NCI-H128 (cell line): ENCODE measurements at regions not wholly inside any gene's neighbourhood (a gene's known extent, or its start where the extent isn't known, plus 50 kb on each side); places are given as distances from the start of the nearest gene placed in this dataset.

Experiments
- DNase-seq: peaks from one replicate; lab custom pipeline; 2025; ENCODE audit not compliant: unreplicated experiment; lab: John Stamatoyannopoulos, UW

DNA sequence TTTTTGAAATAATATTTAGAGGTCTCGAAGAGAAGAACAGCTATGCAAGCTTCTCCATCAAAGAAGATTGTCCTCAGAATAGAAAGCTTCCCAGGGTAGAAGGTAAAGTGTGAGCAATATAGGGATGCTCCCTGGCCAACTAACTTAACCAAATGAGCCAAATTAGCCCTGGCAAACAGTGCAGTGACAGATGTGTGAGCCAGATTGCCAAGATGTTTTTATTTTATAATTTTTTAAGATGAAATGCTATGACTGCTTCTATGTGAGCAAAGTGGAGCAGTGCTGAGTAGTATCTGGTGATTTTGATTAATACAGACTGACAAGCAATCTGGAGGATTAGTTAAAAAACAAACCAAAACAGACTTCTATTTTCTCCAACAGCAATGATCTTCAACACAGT is 202.1 kb downstream of the NOVA1 start:
- no peak for DNase-seq

DNA sequence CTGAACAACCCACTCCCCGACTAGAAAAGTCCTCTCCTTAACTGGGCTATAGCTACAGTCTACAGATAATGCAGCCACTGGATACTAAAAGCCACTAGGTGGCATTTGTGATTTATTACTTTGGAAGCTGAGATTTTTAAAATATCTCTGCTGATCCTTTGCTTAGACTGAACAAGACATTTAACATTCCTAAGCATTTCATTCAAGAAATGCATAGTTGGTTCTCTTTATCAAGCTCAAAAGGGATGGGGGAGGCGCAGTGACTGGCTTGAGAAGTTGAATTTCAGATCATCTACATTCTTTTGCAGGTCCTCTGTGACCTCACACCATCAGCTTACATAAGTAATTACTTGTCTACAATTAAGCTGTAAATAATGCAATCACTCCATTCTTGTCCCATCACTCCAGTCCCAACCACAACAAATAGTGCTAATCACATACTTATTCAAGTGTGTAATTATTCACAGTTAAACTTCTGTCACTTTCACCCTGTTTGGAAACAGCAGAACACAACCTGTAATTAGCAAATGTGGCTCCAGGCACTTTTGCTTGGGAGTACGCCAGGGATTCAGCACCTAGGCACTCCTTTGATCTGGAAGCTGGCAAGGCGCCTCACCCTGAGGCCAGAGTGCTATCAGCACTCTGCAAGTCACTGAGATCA is 203.6 kb downstream of the NOVA1 start:
- DNase-seq, result no peak

DNA sequence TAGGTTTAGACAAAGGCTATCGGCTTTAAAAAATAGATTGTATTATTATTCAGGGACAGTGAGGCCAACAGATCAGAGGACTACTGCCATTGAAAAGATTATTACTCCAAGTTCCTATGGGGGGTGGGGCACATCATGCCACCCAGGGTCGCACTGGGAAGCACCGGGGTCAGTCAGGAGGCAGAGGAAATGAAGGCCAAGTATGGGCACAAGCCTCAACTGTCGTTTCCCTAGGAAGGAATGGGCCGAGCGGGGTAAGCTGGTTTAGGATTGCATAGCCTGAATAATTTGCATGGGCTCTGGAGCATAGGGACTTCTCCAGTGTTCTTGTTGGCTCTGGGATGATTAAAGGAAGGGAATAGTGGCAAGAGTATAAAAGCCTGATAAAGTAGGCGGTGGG is 205.3 kb downstream of the NOVA1 start:
- DNase-seq, result no peak

DNA sequence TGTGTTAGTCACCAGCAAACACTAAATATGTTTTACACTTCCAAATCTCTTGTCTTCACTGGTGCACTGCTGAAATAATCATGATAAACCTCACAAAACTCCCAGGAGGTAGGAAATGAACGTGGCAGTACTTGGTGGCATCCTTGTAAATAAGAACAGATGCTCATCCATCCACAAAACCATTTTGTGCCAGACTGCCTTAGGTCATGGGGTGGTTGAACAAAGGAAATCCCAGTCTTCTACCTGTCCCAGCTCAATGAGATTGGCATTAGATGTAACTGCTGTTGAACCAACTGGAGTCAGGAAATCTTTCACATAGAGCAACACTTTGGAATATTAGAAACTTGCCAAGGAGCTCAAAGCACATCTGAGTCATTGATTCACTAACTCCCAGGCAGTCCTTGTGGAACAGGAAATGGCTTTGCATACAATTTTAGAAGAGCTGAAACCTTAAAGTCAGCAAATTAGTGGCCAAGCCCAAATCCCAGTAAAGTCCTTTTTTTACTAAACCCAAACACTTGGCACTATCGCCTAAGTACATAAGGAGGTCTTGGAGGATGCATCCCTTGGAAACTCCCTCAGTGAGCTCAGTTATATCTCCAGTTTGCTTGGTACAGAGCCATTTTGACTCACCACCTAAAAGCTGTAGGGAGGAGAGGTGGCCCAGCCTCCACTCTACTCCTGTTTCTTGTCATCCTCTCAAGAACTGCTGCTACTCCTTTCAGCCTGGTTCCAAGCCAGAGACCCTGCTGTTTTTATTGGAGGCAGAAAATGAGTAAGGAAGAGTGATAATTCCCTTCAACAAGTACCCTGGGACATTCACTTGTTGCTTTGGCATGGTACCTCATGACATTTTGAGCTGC is 208.0 kb downstream of the NOVA1 start:
- DNase-seq, result no peak

DNA sequence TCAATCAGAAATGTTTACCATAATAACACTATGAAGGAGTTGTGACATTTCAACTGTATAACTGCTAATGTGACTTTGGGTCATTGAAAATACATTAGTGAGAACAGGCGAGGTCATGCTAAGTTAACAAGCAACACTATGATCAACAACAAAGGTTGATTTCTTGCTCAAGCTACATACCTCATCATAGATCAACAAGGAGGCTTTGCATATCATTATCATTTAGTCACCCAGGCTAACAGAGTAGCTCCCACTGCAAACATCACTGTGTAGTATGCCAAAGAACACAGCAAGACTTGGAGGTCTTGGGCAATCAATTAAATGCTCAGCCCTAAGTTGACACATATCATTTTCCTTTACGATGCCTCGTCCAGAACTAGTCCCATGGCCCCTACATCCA is 212.5 kb downstream of the NOVA1 start:
- DNase-seq, result no peak

DNA sequence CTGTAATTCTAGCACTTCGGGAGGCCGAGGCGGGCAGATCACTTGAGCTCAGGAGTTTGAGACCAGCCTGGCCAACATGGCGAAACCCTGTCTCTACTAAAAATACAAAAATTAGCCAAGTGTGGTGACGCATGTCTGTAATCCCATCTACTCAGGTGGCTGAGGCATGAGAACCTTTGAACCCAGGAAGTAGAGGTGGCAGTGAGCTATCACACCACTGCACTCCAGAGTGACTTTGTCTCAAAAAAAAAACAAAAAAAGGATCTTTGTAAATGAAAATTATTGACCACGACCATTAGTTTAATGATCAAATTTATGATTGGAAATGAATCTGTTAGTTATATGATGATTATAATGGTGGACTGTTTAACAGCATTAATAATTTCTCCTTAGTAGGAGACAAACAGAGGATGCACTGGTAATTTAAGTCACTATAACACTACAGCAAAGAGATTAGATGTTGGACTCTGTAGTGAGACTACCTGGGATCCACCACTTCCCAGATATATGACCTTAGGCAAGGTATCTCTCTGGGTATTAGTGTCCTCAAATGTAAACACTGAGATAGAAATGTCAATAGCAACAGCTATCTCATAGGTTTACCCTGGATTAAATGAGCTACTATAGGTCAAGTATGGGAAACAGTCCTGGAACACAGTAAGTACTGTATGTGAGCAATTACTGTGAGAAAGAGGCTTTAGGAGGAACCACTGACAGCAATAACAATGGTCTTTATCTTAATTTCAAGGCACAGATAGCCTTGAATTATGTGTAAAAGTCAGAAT is 214.7 kb downstream of the NOVA1 start:
- DNase-seq, result no peak

DNA sequence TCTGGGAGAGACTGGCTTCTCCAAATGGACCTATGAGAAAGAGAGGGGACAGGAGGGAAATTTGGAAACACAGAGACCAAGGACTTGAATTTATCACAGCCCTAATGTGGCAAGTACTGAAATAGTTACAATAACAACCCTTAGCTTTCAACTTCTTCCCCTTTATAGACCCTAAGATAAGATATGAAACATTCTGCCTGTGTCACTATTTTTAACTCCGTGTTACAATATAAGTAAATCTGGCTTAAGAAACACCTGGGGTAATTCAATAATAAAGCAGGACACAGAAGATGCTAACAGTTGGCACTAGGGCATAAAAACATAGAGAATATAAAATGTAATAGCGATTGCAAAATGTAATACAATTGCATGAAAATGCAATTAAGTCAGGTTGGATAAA is 216.4 kb downstream of the NOVA1 start:
- no peak for DNase-seq

DNA sequence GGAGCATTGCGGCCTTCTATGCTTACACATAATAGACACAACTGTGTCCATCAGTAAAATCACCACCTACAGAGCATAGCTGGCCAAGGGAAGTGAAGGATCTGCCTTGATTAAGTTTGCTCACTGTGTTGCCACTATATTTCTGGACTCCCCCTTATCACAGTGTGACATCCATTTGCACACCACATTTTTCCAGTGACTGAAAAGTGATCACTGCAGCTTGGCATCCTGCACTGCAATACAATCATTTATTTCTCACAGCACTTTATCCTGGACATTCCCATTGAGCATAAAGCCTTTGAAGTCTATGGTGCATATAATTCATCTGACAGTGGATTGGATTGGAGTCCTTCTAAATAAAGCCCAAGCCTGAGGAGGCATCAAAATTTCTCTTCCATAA is 217.2 kb downstream of the NOVA1 start:
- no peak for DNase-seq

DNA sequence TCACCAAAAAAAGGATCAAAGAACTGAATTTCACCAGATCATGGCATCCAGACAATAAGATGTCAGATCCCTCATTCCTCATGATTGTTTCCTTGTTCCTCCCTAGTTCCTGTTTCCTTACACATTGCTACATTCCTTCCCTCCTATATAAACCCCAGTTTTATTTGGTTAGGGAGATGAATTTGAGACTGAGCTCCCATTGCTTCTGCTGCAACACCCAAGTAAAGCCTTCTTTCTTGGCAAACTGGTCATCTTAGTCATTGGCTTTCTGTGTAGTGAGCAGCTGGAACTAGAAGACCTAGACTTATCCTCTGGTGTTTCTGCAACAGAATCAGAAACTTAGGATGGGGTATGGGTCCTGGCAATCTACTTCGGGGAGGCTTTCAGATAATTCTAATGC is 217.9 kb downstream of the NOVA1 start:
- DNase-seq, result no peak

DNA sequence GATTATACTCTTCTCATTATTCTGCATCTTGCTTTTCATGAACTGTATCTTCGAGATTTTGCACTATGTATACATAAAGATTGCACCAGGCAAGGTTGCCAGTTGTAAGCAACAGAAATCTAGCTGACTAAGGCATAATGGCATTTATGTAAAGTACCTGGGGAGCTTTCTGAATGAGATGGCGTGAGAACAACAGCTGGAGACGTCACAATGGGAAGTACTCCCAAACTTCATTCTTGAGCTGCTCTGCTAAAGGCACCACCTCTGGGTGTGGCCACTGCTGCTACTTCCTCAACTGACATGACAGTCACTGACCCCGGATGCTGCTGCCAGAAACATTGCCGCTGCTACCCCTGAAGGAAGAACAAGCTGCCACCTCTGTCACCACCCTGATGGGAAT is 220.7 kb downstream of the NOVA1 start:
- DNase-seq, result no peak

DNA sequence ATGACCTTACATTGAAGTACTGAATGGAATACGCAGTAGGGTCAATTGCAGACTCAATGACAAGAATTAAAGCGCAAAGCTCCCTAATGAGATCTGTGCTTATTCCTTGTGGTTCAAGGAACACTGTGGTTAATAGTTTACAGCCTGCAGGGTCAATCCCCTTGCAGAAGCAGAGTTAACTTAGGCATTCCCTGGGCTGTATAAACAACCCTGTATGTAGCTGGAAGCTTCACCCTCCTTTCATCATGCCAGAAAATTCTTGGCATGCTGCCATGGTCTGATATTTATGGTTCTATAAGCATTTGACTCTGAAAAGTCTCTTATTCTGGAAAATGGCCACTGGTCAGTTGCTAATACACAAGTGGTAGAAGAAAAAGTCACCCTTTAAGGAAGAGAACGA is 227.7 kb downstream of the NOVA1 start:
- DNase-seq, result no peak

DNA sequence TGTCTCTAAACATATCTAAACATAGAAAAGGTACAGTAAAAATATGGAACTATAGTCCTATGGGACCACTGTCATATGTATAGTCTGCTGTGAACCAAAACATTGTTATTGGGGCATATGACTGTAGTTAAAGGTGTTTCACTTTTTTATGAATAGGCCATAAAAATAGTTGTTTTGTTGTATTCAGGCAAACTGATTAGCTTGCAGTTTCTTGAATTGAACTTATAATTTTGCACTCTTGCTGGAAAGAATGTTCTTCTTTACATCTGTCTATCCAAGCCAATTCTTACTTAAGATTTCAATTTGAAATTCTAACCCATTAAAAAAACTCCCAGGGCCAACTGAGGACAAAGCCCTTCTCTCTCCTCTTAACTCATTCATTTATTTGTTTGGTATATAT is 234.1 kb downstream of the NOVA1 start:
- DNase-seq, result no peak

DNA sequence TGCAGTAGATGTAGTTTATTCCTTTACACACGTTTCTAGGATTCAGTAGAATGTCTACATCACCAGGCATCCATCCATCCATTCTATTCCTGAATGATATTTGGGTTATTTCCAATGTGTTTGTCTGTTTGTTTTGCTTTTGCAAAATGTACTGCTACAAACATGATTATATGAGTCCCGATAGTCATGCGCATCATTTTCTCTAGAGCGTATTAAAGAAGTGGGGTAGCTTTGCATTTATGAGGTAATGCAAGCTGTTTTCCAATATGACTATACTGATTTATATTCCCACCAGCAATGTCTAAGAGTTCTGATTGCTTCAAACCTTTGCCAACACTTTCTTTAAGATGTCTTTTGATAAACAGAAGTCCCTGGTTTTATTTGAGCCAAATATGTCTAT is 253.2 kb downstream of the NOVA1 start:
- DNase-seq, result no peak

DNA sequence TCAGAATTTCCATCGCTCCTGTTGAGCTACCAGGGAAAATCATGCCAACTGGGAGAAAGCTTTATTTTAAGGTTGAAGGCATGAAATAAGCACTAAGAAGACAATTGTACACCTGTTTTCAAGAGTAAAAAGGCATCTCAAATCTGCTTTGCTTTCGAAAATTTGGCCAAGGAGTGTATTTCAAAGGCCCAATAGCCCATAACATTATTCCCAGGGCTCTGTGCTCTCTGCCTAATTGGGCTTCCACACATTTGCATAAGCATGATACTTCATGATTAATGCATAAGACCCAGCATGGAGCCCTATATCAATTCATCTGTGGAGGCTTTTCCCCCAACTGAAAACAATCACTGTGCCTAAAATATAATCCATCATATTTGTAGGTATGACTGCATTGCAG is 258.5 kb downstream of the NOVA1 start:
- DNase-seq, result no peak

DNA sequence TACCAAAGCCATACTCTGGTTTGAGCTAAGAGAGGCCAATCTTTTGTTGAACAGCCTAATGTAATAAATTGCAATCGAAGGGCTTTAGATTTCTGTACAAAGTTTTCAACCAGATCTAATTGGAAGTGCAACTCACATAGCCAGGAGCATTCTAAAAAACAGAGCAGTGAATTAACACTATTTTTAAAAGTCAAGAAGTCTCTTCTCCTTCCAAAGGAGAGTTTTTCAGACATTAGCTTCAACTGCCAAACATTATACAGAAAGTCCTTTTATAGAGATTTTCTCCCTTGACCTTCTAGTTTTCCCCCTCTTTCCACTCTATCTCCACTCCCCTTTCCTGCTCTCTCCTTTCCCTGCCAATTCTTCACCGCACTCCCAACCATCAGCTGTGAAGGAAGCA is 259.6 kb downstream of the NOVA1 start:
- no peak for DNase-seq

DNA sequence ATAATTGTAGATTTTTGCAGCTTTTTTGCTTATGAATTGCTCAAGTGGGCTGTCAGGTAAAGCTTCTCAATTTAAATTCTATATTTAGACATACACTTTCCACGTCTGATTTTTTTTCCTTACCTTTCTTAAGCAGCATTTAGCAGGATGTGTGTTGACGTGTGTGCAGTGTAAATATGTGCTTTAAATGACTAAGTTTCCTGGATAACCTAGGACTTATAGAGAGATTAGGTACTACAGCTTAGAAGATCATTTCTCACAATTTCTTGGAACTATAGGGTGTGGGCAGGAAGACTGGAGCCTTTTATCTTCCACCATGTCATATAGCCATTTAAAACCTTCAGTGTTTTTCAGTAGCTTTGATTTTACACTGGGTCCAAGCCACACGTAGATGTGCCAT is 263.5 kb downstream of the NOVA1 start:
- no peak for DNase-seq

DNA sequence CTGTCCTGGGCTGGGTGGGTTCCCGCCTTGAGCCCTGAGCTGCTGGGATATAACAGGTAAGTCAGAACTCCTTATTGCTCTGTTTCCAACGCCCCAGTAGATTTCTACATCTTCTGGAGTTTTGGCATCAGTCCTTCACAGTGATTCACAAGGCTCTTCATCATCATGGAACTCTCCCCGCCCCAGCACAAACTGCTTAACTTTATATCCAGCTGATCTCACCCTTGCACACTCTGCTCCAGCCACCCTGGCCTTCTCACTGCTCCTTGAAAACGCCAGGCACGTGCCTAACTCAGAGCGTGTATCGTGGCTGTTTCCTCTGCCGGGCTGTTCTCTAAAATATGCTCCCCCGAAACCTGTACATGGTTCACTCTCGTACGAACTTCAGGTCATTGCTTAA is 264.9 kb downstream of the NOVA1 start:
- no peak for DNase-seq

DNA sequence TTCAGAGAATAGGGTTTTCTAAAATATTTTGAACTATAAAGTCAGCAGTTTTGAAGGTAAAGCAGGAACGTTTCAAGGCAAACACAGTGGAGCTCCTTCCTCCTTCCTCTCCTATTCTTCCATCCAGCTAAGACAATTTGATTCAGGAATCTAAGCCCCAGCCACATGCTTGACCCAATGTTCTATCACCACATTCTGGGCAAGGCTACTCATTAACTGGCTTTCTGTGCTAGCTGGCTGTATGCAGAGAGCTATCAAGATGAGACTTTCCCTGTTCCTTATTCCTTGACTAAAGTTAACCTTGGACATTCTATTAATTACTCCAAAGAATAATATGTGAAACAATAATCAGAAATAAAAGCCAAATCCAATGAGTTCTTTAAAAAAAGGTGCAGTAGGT is 266.9 kb downstream of the NOVA1 start:
- DNase-seq, result no peak

DNA sequence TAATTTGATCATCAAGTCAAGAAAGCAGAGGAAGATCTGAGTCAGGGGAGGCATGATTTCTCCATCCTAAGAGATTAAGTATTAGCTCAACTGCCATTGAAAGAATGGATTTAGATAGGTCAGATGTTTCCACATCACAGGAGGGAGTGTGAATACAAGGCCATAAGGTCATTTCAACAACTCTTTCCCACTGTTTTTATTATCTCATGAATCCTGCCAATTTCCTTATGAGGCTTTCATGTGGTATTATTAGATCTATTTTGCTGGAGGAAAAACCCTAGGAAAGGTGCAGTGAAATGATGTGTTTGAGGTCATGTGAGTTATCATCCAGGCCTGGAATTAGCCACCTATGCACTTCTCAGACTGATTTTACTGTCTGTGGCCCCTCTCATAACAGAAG is 269.0 kb downstream of the NOVA1 start:
- DNase-seq, result no peak

DNA sequence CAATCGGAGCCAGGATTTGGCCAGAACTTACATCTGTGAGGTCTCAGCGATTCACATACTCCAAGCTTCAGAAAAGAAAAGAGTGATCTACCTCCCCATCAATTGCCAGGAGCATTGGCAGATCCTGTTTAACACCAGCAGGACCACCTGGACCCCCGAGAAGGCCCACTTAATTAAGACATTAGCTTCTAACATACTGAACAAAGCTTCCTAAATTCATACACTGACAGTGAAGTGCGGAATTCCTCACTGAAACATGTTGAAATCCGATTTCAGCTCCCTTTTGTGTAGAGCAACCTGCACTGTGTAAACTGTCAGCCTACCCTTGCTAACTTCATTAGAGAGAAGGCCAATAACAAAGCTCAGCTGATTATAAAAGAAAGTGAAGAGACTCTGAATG is 274.0 kb downstream of the NOVA1 start:
- peak; percentile 45 for DNase-seq

DNA sequence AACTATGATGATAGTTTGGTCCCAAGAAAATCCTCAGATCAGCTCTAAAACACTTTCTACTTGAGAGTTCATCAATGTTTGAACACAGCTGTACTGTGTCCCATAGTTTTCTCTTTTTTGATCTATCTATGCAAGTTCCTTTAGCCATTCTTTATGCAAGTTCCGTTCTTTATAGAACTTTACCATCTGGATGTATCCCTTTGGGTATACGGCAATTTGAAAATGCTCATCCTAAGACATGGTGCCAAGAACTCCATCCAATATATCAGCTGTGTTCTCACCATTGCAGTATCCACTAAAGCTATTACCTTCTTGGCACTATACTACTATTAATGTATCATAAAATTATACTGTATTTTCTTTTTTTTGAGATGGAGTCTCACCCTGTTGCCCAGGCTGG is 276.9 kb downstream of the NOVA1 start:
- no peak for DNase-seq
